ENCODE measurements at regions not wholly inside any gene's neighbourhood (a gene's known extent, or its start where the extent isn't known, plus 50 kb on each side); places are given as distances from the start of the nearest gene placed in this dataset.
"Not testable (repeated sequence)": the region's sequence is repeated elsewhere in the genome, so short reads cannot be mapped to it uniquely, and the experiment has no call there.

- DNase-seq: not testable (repeated sequence)
Measured at GRCh38 chr3:105296182-105296822, 70.4 kb upstream of the ALCAM start.

GRCh38 chr3:105304487-105304886, 62.2 kb upstream of the ALCAM start:
- DNase-seq: no peak

- DNase-seq: no peak
Measured at GRCh38 chr3:105315144-105315543, 51.6 kb upstream of the ALCAM start.

- no peak for DNase-seq
Measured at GRCh38 chr3:105315815-105316214, 50.9 kb upstream of the ALCAM start.

GRCh38 chr3:105316331-105316730, 50.4 kb upstream of the ALCAM start:
- no peak for DNase-seq

Measured in activated CD8-positive, alpha-beta memory T cell treated with anti-CD3 and anti-CD28 coated beads, Interleukin-2, amount 50 U/mL, for 48 hours (primary cell).